K562 (cell line): ENCODE measurements at regions not wholly inside any gene's neighbourhood (a gene's known extent, or its start where the extent isn't known, plus 50 kb on each side); places are given as distances from the start of the nearest gene placed in this dataset.
A peak's percentile ranks its signal among the peaks of the same experiment; 100 is the strongest.

ENCODE experiments used
- ARID1B ChIP-seq: fragments of 450-650 bp; IDR thresholded peaks from 2 replicates; pipeline ENCODE4 v1.6.1; 2016; ENCODE audit warnings: antibody characterized with exemption, mild to moderate bottlenecking, inconsistent platforms
- CBX2 ChIP-seq: fragments of 200-600 bp; sonication (generic); IDR thresholded peaks from one replicate; pipeline ENCODE4 v1.6.1; 2012; ENCODE audit warnings: mild to moderate bottlenecking, low read length, inconsistent platforms; ENCODE audit not compliant: insufficient read depth, poor library complexity, severe bottlenecking
- CTBP1 ChIP-seq: fragments of 450-650 bp; IDR thresholded peaks from 2 replicates; pipeline ENCODE4 v1.6.1; 2016; ENCODE audit warnings: borderline replicate concordance
- ETV5 ChIP-seq: sonication (generic); formaldehyde crosslinking; IDR thresholded peaks from 2 replicates; pipeline ENCODE4 v1.4.0; 2020; ENCODE audit warnings: low read depth, mild to moderate bottlenecking, missing genetic modification reagents
- FOXP1 ChIP-seq: sonication (generic); formaldehyde crosslinking; IDR thresholded peaks from 2 replicates; pipeline ENCODE4 v1.8.0; 2022; ENCODE audit warnings: mild to moderate bottlenecking, missing genetic modification reagents
- KDM2B ChIP-seq: fragments of 250-450 bp; sonication (Bioruptor Pico); IDR thresholded peaks from 2 replicates; pipeline ENCODE4 v1.8.0; 2021; ENCODE audit warnings: mild to moderate bottlenecking, moderate library complexity
- MEF2A ChIP-seq: IDR thresholded peaks from 2 replicates; pipeline ENCODE4 v1.6.1; 2011; ENCODE audit warnings: low read depth, mild to moderate bottlenecking, low read length, moderate library complexity; ENCODE audit not compliant: control insufficient read depth
- MYNN ChIP-seq, 2 experiments: sonication (generic); formaldehyde crosslinking in 1 of 2; IDR thresholded peaks; 2 replicates each; pipeline versions ENCODE4 v1.5.0 to v1.6.1; 2016 to 2020; ENCODE audit warnings: antibody characterized with exemption in 1 of 2, missing genetic modification reagents in 1 of 2
- NFIC ChIP-seq: fragments of 450-650 bp; IDR thresholded peaks from 2 replicates; pipeline ENCODE4 v1.6.1; 2017; ENCODE audit warnings: mild to moderate bottlenecking, inconsistent platforms
- PML ChIP-seq: IDR thresholded peaks from 2 replicates; pipeline ENCODE4 v1.6.1; 2012; ENCODE audit warnings: low read length, inconsistent platforms
- RCOR1 ChIP-seq, 2 experiments: IDR thresholded peaks; 2 replicates each; pipeline ENCODE4 v1.6.1; 2012; ENCODE audit warnings: low read depth in 2 of 2, low read length in 2 of 2, borderline replicate concordance in 1 of 2, improper control_type of control experiment in 1 of 2
- RHOXF2B ChIP-seq: fragments of 250-450 bp; sonication (Bioruptor Pico); conservative IDR thresholded peaks from 2 replicates; pipeline ENCODE4 v1.5.1; 2021
- TCF7L2 ChIP-seq: fragments of 150-350 bp; IDR thresholded peaks from 2 replicates; pipeline ENCODE4 v1.6.1; 2016; ENCODE audit warnings: low read depth, mild to moderate bottlenecking, low read length, moderate library complexity
- ZNF324 ChIP-seq: fragments of 250-450 bp; sonication (Bioruptor Pico); IDR thresholded peaks from 2 replicates; pipeline ENCODE4 v1.4.0; 2020; ENCODE audit warnings: mild to moderate bottlenecking
- ZNF408 ChIP-seq: fragments of 250-450 bp; sonication (Bioruptor Pico); IDR thresholded peaks from 2 replicates; pipeline ENCODE4 v1.4.0; 2020; ENCODE audit warnings: low read depth, mild to moderate bottlenecking, moderate library complexity
- ZNF41 ChIP-seq: fragments of 250-450 bp; sonication (Bioruptor Pico); conservative IDR thresholded peaks from 2 replicates; pipeline ENCODE4 v1.4.0; 2020; ENCODE audit warnings: mild to moderate bottlenecking
- TF ChIP-seq, protein P1 (sequence below): fragments of 250-450 bp; sonication (Bioruptor Pico); IDR thresholded peaks from 2 replicates; pipeline ENCODE4 v1.5.0; 2020; ENCODE audit warnings: mild to moderate bottlenecking
- TF ChIP-seq, protein P2 (sequence below), 2 experiments: fragments of 450-650 bp; conservative IDR thresholded peaks; 2 replicates each; pipeline ENCODE4 v1.6.1; 2017; ENCODE audit warnings: mild to moderate bottlenecking in 2 of 2, moderate library complexity in 2 of 2
- TF ChIP-seq, protein P3 (sequence below), 2 experiments: fragments of 450-650 bp in 1 of 2; sonication (generic) in 1 of 2; formaldehyde crosslinking in 1 of 2; IDR thresholded peaks in 1 of 2; conservative IDR thresholded peaks in 1 of 2; 2 replicates each; pipeline versions ENCODE4 v1.6.1 to v1.8.1; 2016 to 2023; ENCODE audit warnings: mild to moderate bottlenecking in 2 of 2, moderate library complexity in 2 of 2, inconsistent platforms in 1 of 2, missing genetic modification reagents in 1 of 2
- TF ChIP-seq, protein P4 (sequence below): fragments of 450-650 bp; IDR thresholded peaks from 2 replicates; pipeline ENCODE4 v1.6.1; 2016; ENCODE audit warnings: low read depth, mild to moderate bottlenecking, moderate library complexity
- TF ChIP-seq, protein P5 (sequence below): fragments of 450-650 bp; formaldehyde crosslinking; IDR thresholded peaks from 2 replicates; pipeline ENCODE4 v1.4.0; 2020; ENCODE audit warnings: mild to moderate bottlenecking, moderate library complexity
- TF ChIP-seq, protein P6 (sequence below), 2 experiments: fragments of 250-450 bp in 1 of 2; fragments of 450-650 bp in 1 of 2; sonication (Bioruptor Pico) in 1 of 2; IDR thresholded peaks; 2 replicates each; pipeline versions ENCODE4 v1.6.1 to v1.8.0; 2016 to 2021; ENCODE audit warnings: mild to moderate bottlenecking in 2 of 2, moderate library complexity in 2 of 2, missing compliant biosample characterization in 1 of 2, missing genetic modification characterization in 1 of 2

DNA sequence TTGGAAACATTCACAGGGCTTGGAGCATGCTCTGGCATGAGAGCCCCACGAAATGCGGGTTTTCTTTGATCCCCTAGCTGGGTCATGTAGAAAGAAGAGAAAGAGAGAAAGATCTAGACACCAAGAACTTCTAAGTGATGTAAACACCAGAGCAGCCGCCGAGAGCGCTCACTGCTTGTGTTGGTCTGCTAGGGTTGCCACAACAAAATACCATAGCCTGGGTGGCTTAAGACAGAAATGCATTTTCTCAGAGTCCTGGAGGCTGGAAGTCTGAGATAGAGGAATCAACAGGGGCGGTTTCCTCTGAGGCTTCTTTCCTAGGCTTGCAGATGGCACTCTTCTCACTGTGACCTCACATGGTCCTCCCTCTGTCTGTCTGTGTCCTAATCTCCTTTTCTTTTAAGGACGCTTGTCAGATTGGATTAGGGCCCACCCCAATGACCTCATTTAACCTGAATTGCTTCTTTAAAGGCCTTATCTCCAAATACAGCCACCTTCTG is 139.5 kb downstream of the CYLD start (continued):
- TF ChIP-seq, protein P1, sequence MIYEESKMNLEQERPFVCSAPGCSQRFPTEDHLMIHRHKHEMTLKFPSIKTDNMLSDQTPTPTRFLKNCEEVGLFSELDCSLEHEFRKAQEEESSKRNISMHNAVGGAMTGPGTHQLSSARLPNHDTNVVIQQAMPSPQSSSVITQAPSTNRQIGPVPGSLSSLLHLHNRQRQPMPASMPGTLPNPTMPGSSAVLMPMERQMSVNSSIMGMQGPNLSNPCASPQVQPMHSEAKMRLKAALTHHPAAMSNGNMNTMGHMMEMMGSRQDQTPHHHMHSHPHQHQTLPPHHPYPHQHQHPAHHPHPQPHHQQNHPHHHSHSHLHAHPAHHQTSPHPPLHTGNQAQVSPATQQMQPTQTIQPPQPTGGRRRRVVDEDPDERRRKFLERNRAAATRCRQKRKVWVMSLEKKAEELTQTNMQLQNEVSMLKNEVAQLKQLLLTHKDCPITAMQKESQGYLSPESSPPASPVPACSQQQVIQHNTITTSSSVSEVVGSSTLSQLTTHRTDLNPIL (CRISPR knock-in tag): no peak
- TF ChIP-seq KDM2B (CRISPR knock-in tag): no peak
- no peak for TF ChIP-seq MEF2A
- TF ChIP-seq CBX2: no peak
- TF ChIP-seq RHOXF2B: no peak
- TF ChIP-seq, protein P2, sequence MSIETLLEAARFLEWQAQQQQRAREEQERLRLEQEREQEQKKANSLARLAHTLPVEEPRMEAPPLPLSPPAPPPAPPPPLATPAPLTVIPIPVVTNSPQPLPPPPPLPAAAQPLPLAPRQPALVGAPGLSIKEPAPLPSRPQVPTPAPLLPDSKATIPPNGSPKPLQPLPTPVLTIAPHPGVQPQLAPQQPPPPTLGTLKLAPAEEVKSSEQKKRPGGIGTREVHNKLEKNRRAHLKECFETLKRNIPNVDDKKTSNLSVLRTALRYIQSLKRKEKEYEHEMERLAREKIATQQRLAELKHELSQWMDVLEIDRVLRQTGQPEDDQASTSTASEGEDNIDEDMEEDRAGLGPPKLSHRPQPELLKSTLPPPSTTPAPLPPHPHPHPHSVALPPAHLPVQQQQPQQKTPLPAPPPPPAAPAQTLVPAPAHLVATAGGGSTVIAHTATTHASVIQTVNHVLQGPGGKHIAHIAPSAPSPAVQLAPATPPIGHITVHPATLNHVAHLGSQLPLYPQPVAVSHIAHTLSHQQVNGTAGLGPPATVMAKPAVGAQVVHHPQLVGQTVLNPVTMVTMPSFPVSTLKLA (conservative IDR thresholded peaks at IDR 0.05): no peak
- TF ChIP-seq ARID1B: peak; percentile 77
- TF ChIP-seq NFIC: peak; percentile 40
- no peak for TF ChIP-seq ZNF41 (CRISPR knock-in tag)
- TF ChIP-seq FOXP1 (CRISPR knock-in tag): no peak
- TF ChIP-seq ZNF324 (CRISPR knock-in tag): no peak
- no peak for TF ChIP-seq ETV5 (CRISPR knock-in tag)
- TF ChIP-seq RCOR1 (IDR thresholded peaks at IDR 0.05; ENCODE audit: borderline replicate concordance in 1 of 2, low read depth in 2 of 2, low read length in 2 of 2): 0 out of 4 replicates have a peak, but pooled peaks of 1 of the 2 experiments have one; percentile 4
- TF ChIP-seq, protein P3, sequence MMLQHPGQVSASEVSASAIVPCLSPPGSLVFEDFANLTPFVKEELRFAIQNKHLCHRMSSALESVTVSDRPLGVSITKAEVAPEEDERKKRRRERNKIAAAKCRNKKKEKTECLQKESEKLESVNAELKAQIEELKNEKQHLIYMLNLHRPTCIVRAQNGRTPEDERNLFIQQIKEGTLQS (IDR thresholded peaks at IDR 0.05): peak; percentile 29; the same call in 1 of the 2 replicates
- TF ChIP-seq, protein P3 (CRISPR knock-in tag; conservative IDR thresholded peaks at IDR 0.05): no peak
- no peak for TF ChIP-seq MYNN (IDR thresholded peaks at IDR 0.05)
- TF ChIP-seq MYNN (CRISPR knock-in tag; IDR thresholded peaks at IDR 0.05): no peak
- TF ChIP-seq ZNF408 (CRISPR knock-in tag): no peak
- no peak for TF ChIP-seq TCF7L2
- TF ChIP-seq PML: no peak
- TF ChIP-seq, protein P4, sequence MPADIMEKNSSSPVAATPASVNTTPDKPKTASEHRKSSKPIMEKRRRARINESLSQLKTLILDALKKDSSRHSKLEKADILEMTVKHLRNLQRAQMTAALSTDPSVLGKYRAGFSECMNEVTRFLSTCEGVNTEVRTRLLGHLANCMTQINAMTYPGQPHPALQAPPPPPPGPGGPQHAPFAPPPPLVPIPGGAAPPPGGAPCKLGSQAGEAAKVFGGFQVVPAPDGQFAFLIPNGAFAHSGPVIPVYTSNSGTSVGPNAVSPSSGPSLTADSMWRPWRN: no peak
- 0 out of 2 replicates have a peak, but pooled peaks have one; percentile 20 for TF ChIP-seq CTBP1
- TF ChIP-seq, protein P5, sequence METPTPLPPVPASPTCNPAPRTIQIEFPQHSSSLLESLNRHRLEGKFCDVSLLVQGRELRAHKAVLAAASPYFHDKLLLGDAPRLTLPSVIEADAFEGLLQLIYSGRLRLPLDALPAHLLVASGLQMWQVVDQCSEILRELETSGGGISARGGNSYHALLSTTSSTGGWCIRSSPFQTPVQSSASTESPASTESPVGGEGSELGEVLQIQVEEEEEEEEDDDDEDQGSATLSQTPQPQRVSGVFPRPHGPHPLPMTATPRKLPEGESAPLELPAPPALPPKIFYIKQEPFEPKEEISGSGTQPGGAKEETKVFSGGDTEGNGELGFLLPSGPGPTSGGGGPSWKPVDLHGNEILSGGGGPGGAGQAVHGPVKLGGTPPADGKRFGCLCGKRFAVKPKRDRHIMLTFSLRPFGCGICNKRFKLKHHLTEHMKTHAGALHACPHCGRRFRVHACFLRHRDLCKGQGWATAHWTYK (CRISPR knock-in tag): no peak
- TF ChIP-seq, protein P6, sequence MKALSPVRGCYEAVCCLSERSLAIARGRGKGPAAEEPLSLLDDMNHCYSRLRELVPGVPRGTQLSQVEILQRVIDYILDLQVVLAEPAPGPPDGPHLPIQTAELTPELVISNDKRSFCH (CRISPR knock-in tag; IDR thresholded peaks at IDR 0.05): no peak
- TF ChIP-seq, protein P6 (tag; IDR thresholded peaks at IDR 0.05): no peak
